ENCODE measurements at regions not wholly inside any gene's neighbourhood (a gene's known extent, or its start where the extent isn't known, plus 50 kb on each side); places are given as distances from the start of the nearest gene placed in this dataset.

- DNase-seq (ENCODE audit: low spot score), result no peak
- no peak for TF ChIP-seq CTCF (IDR thresholded peaks at IDR 0.05; ENCODE audit: extremely low read depth, missing control alignments)
These were observed 233.1 kb upstream of the PFKP start for GRCh38 chr10:2834214-2834613.

- DNase-seq (ENCODE audit: low spot score), result no peak
- no peak for TF ChIP-seq CTCF (IDR thresholded peaks at IDR 0.05; ENCODE audit: extremely low read depth, missing control alignments)
These were observed 235.8 kb upstream of the PFKP start for GRCh38 chr10:2831509-2831908.

GRCh38 chr10:2828741-2829140 lies 238.6 kb upstream of the PFKP start:
- DNase-seq (ENCODE audit: low spot score), result no peak
- TF ChIP-seq CTCF (IDR thresholded peaks at IDR 0.05; ENCODE audit: extremely low read depth, missing control alignments), result no peak

- TF ChIP-seq CTCF (IDR thresholded peaks at IDR 0.05; ENCODE audit: extremely low read depth, missing control alignments), result no peak
- no peak for DNase-seq (ENCODE audit: low spot score)
These were observed 240.7 kb upstream of the PFKP start for GRCh38 chr10:2826675-2827074.

GRCh38 chr10:2825841-2826240 lies 241.5 kb upstream of the PFKP start:
- no peak for TF ChIP-seq CTCF (IDR thresholded peaks at IDR 0.05; ENCODE audit: extremely low read depth, missing control alignments)
- DNase-seq (ENCODE audit: low spot score), result no peak

GRCh38 chr10:2817940-2818636 lies 249.3 kb upstream of the PFKP start:
- no peak for DNase-seq (ENCODE audit: low spot score)
- TF ChIP-seq CTCF (IDR thresholded peaks at IDR 0.05; ENCODE audit: extremely low read depth, missing control alignments), result no peak

GRCh38 chr10:2813693-2814092 lies 253.7 kb upstream of the PFKP start:
- DNase-seq (ENCODE audit: low spot score), result no peak
- no peak for TF ChIP-seq CTCF (IDR thresholded peaks at IDR 0.05; ENCODE audit: extremely low read depth, missing control alignments)

All from GM20000 (cell line).